Stimulated activated naive CD8-positive, alpha-beta T cell treated with anti-CD3 and anti-CD28 coated beads, Interleukin-15, amount 100 ng/mL, for 72 hours (primary cell): ENCODE measurements at regions not wholly inside any gene's neighbourhood (a gene's known extent, or its start where the extent isn't known, plus 50 kb on each side); places are given as distances from the start of the nearest gene placed in this dataset.

Source experiments
- ATAC-seq: fragments of 150-1000 bp; cut with Tn5 transposase; 2 replicates; pipeline ENCODE4 v1.10.0; 2021; ENCODE audit warnings: mild to moderate bottlenecking, moderate library complexity
- DNase-seq, 2 donors: peaks; one replicate each; pipeline ENCODE4 v3.0.0; 2021 to 2022
- H3K27ac Mint-ChIP-seq, 2 donors: one replicate each; pipeline ENCODE4 v1.8.0; 2022; ENCODE audit warnings: mild to moderate bottlenecking in 2 of 2, mixed read lengths in 2 of 2, moderate library complexity in 2 of 2
- H3K27me3 Mint-ChIP-seq: one replicate; pipeline ENCODE4 v1.8.0; 2022; ENCODE audit warnings: mixed read lengths
- H3K4me1 Mint-ChIP-seq: one replicate; pipeline ENCODE4 v1.8.0; 2022; ENCODE audit warnings: mild to moderate bottlenecking, mixed read lengths
- H3K4me3 Mint-ChIP-seq, 2 donors: one replicate each; pipeline ENCODE4 v1.8.0; 2022; ENCODE audit warnings: mild to moderate bottlenecking in 2 of 2, mixed read lengths in 2 of 2, moderate library complexity in 1 of 2
- H3K9me3 Mint-ChIP-seq, 2 donors: one replicate each; pipeline ENCODE4 v1.8.0; 2022; ENCODE audit warnings: mixed read lengths in 2 of 2

GRCh38 chr1:100622966-100623762, 85.2 kb downstream of the GPR88 start:
- H3K4me3 Mint-ChIP-seq = no peak overlapping the region
- no peaks in the 10 kb centered on the region for H3K9me3 Mint-ChIP-seq
- no peaks in the 10 kb centered on the region for H3K27me3 Mint-ChIP-seq
- H3K4me1 Mint-ChIP-seq = peaks cover 12% of the 10 kb centered on the region
- ATAC-seq (no peak), DNase-seq (no peak)
- no peak overlapping the region for H3K27ac Mint-ChIP-seq

GRCh38 chr1:100624886-100625610, 87.1 kb downstream of the GPR88 start:
- Mint-ChIP-seq H3K27me3 (no peaks in the 10 kb centered on the region), H3K4me1 (peaks cover 12% of the 10 kb centered on the region), H3K9me3 (no peaks in the 10 kb centered on the region), H3K27ac (no peak overlapping the region), H3K4me3 (no peak overlapping the region)
- ATAC-seq = no peak
- DNase-seq = no peak

DNA sequence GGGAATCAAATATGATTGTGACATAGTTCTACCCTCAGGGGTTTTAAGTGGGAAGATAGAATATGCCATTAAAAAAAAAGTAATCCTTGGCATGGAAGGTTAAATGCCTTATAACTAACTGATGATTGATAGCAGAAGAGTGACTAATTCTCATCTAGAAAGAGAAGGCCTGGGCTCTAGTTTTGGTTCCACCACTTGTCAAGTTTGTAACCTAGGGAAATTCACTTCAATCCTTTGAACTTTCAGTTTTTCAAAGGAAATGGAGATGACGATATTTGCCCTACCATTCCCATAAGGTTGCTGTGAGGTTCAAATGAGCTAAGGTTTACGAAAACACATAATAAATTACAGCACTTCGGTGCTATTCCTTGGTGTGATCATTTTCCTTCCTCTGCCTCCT, 88.5 kb downstream of the GPR88 start:
- DNase-seq (no peak), ATAC-seq (peak; percentile 66)
- no peak overlapping the region for H3K27ac Mint-ChIP-seq

GRCh38 chr1:100627054-100627716, 89.2 kb downstream of the GPR88 start:
- Mint-ChIP-seq H3K27ac (peak overlapping the region in 1 of 2 donors; percentile 27), H3K27me3 (no peaks in the 10 kb centered on the region), H3K4me3 (no peak overlapping the region), H3K9me3 (no peaks in the 10 kb centered on the region), H3K4me1 (peaks cover 15% of the 10 kb centered on the region)
- ATAC-seq = no peak
- no peak for DNase-seq

More for the DNA sequence above, 88.5 kb downstream of the GPR88 start:
- Mint-ChIP-seq H3K9me3 (no peaks in the 10 kb centered on the region), H3K27me3 (no peaks in the 10 kb centered on the region), H3K4me3 (no peak overlapping the region), H3K4me1 (peaks cover 20% of the 10 kb centered on the region)

DNA sequence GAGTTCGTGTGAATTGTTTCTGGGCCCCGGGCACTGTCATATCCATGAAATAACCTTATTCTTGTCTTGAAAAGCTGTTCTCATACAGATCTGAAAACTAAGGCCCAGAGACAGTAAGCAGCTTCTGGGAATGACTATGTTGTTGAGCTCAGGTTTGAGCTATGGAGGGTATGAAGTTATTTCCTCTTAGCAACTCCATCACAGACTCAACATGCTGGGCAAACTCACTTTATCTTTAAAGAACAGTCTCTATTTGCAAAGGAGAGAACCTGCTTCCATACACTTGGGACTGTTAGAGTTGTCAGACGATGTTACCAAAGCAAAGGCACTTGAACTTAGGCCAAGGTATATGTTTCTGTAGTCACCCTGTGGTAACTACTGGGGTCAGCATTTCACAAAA, 90.0 kb downstream of the GPR88 start:
- Mint-ChIP-seq H3K9me3 (no peaks in the 10 kb centered on the region), H3K4me3 (no peak overlapping the region), H3K27me3 (no peaks in the 10 kb centered on the region), H3K4me1 (peaks cover 15% of the 10 kb centered on the region), H3K27ac (no peak overlapping the region)
- ATAC-seq = no peak
- DNase-seq = no peak

GRCh38 chr1:100628631-100629081, 90.7 kb downstream of the GPR88 start:
- Mint-ChIP-seq H3K27ac (no peak overlapping the region), H3K27me3 (no peaks in the 10 kb centered on the region), H3K4me1 (peaks cover 15% of the 10 kb centered on the region), H3K9me3 (no peaks in the 10 kb centered on the region), H3K4me3 (no peak overlapping the region)
- DNase-seq (no peak), ATAC-seq (no peak)

DNA sequence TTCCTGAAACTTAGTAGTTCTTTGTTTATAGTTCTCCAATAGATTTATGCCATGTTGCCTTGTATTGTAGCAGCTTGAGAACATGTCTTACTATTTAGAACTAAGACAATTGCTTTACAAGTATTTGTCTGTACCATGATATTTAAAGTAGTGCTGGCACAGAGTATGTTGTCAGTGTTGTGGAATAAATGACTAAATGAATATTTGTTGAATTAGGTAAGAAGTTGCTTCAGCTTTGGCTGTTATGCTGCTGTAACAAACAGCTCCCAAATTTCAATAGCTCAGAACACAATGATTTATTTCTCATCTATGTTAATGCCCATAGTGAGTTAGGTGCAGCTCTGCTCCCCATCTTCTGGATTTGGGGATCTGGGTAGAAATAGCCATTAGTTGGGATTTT, 90.2 kb upstream of the VCAM1 start:
- Mint-ChIP-seq H3K27ac (no peak overlapping the region), H3K4me1 (peaks cover 15% of the 10 kb centered on the region), H3K9me3 (no peaks in the 10 kb centered on the region), H3K27me3 (no peaks in the 10 kb centered on the region), H3K4me3 (no peak overlapping the region)
- no peak for DNase-seq
- ATAC-seq = no peak

DNA sequence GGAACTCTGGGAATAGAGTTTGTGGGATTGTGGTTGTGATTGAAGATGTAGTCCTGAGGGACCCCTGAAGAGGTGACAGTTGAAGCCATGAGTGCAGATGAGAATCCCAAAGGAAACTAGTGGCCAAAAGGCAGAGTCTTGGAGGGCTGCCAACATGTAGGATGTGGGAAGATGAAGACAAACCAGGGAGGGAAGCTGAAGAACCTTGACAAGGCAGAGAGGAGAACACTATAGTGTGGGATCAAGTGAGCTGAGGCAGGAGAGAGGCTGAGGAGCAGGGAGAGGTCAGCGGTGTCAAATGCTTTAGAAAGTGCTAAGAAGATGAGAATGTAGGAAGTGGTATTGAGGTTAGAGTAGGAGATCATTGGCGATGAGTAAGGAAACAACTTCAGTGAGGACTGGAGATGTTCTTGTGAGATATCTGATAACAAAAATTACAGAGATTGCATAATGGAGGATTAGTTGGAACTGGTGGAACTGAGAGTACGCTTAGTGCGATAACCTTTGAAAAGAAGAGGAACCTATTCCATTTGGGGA, 88.5 kb upstream of the VCAM1 start:
- DNase-seq = no peak
- peaks cover 0 to 6% of the 10 kb centered on the region in 2 donors for H3K9me3 Mint-ChIP-seq
- H3K4me1 Mint-ChIP-seq = peaks cover 15% of the 10 kb centered on the region
- ATAC-seq = peak; percentile 79
- no peak overlapping the region for H3K27ac Mint-ChIP-seq
- no peak overlapping the region for H3K4me3 Mint-ChIP-seq
- H3K27me3 Mint-ChIP-seq = no peaks in the 10 kb centered on the region

GRCh38 chr1:100642826-100643225, 76.7 kb upstream of the VCAM1 start:
- Mint-ChIP-seq H3K4me3 (no peak overlapping the region), H3K27ac (no peak overlapping the region), H3K4me1 (no peaks in the 10 kb centered on the region), H3K9me3 (peaks cover 2 to 11% of the 10 kb centered on the region in 2 donors), H3K27me3 (peaks cover 14% of the 10 kb centered on the region)
- ATAC-seq (no peak), DNase-seq (no peak)

GRCh38 chr1:100643471-100644196, 75.9 kb upstream of the VCAM1 start:
- H3K4me1 Mint-ChIP-seq = no peaks in the 10 kb centered on the region
- peaks cover 10% of the 10 kb centered on the region in 2 donors for H3K9me3 Mint-ChIP-seq
- ATAC-seq (no peak), DNase-seq (no peak)
- H3K4me3 Mint-ChIP-seq = no peak overlapping the region
- H3K27me3 Mint-ChIP-seq = peaks cover 14% of the 10 kb centered on the region
- H3K27ac Mint-ChIP-seq = no peak overlapping the region

DNA sequence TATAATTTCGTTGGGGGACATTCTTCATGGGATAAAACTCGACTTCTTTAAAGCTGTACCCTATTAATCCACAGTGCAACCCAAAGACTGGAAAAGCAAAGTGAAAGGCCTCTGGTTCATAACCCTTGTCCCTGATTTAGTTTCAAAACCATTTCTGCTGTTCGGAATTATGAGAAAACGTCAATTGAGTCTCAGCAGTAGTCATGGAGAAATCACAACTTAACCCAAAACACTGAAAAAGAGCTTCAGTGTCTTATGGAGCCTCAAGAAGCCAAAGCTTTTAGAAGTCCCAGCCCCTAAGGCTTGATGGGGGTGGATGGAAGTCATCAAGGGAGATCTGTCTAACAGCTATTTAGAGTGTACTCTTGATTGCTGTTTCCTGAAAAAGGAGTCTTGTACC, 73.5 kb upstream of the VCAM1 start:
- Mint-ChIP-seq H3K4me3 (no peak overlapping the region), H3K9me3 (peaks cover 16 to 26% of the 10 kb centered on the region in 2 donors), H3K4me1 (no peaks in the 10 kb centered on the region), H3K27me3 (peaks cover 7% of the 10 kb centered on the region), H3K27ac (no peak overlapping the region)
- no peak for DNase-seq
- no peak for ATAC-seq

DNA sequence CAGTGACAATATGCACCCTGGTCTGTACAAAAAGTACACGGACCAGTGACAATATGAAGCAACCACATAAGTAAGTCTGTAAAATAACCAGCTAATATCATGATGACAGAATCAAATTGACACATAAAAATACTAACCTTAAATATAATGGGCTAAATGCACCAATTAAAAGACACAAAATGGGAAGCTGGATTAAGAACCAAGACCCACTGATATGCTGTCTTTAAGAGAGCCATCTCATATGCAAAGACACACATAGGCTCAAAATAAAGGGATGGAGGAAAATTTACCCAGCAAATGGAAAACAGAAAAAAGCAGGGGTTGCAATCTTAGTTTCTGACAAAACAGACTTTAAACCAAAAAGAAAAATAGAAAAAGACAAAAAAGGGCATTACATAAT, 70.4 kb upstream of the VCAM1 start:
- H3K4me3 Mint-ChIP-seq = no peak overlapping the region

DNA sequence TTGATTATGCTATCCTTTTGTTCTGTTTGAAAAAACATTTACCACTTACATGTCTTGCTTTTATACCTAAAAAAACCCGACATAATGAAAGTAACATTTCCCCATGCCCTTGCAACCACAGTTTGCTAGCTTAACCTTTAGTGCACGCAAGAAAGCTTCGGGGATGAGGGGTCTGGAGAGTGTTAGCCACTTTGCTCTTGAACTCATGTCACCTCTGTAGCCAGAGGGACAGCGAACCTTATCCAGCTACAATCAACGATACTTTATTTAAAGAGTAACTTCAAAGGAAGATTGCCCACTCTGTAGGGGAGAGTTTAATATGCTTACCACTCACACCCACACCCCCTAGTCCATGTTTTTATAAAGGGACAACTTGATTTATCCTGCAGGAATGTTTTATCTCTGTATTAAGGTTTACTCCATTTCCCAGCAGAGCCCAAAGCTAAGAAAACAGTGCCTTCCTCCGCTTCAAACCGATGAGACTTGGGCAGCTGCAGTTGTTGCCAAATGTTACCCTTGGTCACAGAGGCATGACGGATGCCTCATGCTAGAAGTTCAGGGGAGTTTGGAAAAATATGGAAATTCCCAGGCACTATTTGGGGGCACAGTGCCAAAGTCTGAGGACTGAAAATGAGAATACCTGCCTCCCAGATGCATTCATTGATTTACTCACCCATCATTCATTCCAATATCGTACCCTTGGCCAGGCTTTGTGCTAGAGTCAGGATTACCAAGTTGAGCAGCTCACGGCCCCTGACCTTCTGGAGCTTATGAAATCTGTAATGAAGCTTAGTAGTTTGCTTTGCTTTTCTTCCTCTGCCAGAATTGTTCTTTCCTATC, 61.4 kb upstream of the VCAM1 start:
- ATAC-seq (no peak), DNase-seq (no peak)
- H3K4me1 Mint-ChIP-seq = no peaks in the 10 kb centered on the region
- no peak overlapping the region for H3K4me3 Mint-ChIP-seq
- no peak overlapping the region for H3K27ac Mint-ChIP-seq
- H3K9me3 Mint-ChIP-seq = no peaks in the 10 kb centered on the region
- no peaks in the 10 kb centered on the region for H3K27me3 Mint-ChIP-seq

More for the DNA sequence above, 70.4 kb upstream of the VCAM1 start:
- Mint-ChIP-seq H3K4me1 (no peaks in the 10 kb centered on the region), H3K27me3 (peaks cover 7% of the 10 kb centered on the region), H3K27ac (no peak overlapping the region), H3K9me3 (peaks cover 12 to 26% of the 10 kb centered on the region in 2 donors)
- DNase-seq = no peak
- ATAC-seq = no peak

- no peaks in the 10 kb centered on the region for H3K9me3 Mint-ChIP-seq
- ATAC-seq = no peak
- DNase-seq = no peak
- no peaks in the 10 kb centered on the region for H3K4me1 Mint-ChIP-seq
- H3K27ac Mint-ChIP-seq = peak overlapping the region; percentile 3 to 87
- H3K4me3 Mint-ChIP-seq = no peak overlapping the region
- no peaks in the 10 kb centered on the region for H3K27me3 Mint-ChIP-seq
Measured at GRCh38 chr1:100658716-100659026, 60.9 kb upstream of the VCAM1 start.
